GM12864 (cell line): ENCODE measurements at regions not wholly inside any gene's neighbourhood (a gene's known extent, or its start where the extent isn't known, plus 50 kb on each side); places are given as distances from the start of the nearest gene placed in this dataset.
"Not testable (repeated sequence)": the region's sequence is repeated elsewhere in the genome, so short reads cannot be mapped to it uniquely, and the experiment has no call there.

Source experiments
- DNase-seq: peaks from one replicate; pipeline ENCODE4 v3.0.0-alpha.2; 2011; ENCODE audit warnings: low read depth
- H3K4me3 ChIP-seq: 2 replicates; pipeline ENCODE4 v1.5.1; 2011; ENCODE audit warnings: mild to moderate bottlenecking, low read depth, low read length, control low read depth
- TF ChIP-seq, protein P1 (sequence below): IDR thresholded peaks from 2 replicates; pipeline ENCODE4 v1.5.1; 2011; ENCODE audit warnings: low read depth, mild to moderate bottlenecking, moderate library complexity, low read length, control low read depth, inconsistent platforms; ENCODE audit errors: missing control alignments

DNA sequence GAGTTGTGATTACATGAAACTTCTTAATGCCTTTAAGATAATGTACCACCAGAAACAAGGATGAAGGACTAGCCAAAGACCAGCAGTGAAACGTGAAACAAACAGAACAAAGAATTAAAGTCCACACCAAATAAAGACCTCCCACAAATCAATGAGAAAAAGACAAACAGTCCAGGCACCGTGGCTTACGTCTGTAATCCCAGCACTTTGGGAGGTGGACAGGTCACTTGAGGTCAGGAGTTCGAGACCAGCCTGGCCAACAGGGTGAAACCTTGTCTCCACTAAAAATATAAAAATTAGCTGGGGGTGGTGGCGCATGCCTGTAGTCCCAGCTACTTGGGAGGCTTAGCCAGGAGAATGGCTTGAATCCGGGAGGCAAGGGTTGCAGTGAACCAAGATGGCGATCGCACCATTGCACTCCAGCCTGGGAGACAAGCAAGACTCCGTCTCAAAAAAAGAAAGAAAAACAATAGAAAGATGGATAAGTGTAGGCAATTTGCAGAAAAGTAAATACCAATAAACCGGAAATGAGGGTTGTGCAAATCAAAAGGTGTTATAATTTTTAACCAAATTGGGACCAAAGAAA is 167.8 kb upstream of the GRK3 start:
- H3K4me3 ChIP-seq = no peak overlapping the region
- TF ChIP-seq, protein P1, sequence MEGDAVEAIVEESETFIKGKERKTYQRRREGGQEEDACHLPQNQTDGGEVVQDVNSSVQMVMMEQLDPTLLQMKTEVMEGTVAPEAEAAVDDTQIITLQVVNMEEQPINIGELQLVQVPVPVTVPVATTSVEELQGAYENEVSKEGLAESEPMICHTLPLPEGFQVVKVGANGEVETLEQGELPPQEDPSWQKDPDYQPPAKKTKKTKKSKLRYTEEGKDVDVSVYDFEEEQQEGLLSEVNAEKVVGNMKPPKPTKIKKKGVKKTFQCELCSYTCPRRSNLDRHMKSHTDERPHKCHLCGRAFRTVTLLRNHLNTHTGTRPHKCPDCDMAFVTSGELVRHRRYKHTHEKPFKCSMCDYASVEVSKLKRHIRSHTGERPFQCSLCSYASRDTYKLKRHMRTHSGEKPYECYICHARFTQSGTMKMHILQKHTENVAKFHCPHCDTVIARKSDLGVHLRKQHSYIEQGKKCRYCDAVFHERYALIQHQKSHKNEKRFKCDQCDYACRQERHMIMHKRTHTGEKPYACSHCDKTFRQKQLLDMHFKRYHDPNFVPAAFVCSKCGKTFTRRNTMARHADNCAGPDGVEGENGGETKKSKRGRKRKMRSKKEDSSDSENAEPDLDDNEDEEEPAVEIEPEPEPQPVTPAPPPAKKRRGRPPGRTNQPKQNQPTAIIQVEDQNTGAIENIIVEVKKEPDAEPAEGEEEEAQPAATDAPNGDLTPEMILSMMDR = no peak
- DNase-seq = no peak

- TF ChIP-seq, protein P1 = no peak
- H3K4me3 ChIP-seq = no peak overlapping the region
- DNase-seq = no peak
Observed at GRCh38 chr22:25397616-25398015, 166.9 kb upstream of the GRK3 start.

DNA sequence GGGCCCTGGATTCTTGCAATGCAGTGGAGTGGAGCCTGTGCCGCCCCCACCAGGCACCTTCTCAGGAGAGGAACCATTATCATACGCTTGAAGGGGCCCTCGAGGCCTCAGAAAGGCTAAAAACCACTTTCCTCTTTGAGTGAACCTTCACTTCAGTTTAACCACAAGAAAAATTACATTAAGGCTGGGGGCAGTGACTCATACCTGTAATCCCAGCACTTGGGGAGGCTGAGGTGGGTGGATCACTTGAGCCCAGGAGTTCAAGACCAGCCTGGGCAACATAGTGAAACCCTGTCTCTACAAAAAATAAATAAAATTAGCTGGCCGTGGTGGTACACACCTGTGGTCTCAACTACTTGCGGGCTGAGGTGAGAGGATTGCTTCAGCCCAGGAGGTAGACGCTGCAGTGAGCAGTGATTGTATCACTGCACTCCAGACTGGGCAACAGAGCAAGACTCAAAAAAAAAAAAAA is 165.8 kb upstream of the GRK3 start:
- peak; percentile 73 for DNase-seq
- not testable (repeated sequence) for H3K4me3 ChIP-seq

- no peak for DNase-seq
- TF ChIP-seq, protein P1 = no peak
- H3K4me3 ChIP-seq = no peak overlapping the region
Observed at GRCh38 chr22:25399649-25400151, 164.8 kb upstream of the GRK3 start.

DNA sequence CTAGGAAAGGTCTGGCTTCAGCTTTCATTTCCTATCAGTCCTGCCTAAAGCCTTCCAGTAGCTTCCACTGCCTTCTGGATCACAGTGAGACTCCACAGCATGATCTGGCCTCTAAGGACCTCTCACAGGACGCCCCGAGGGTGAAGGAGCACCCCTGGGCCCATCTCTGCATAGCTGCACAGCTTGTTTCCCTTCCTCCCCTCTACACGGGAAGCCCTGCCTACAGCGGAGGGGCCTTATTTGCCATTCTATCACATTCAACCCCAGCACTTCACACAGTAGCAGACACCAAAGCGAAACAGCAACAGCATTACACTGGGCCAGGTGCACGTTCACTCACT is 162.3 kb upstream of the GRK3 start:
- DNase-seq = no peak
- no peak overlapping the region for H3K4me3 ChIP-seq
- TF ChIP-seq, protein P1 = no peak

- TF ChIP-seq, protein P1 = no peak
- no peak overlapping the region for H3K4me3 ChIP-seq
- DNase-seq = no peak
Observed at GRCh38 chr22:25402501-25403283, 161.8 kb upstream of the GRK3 start.

DNA sequence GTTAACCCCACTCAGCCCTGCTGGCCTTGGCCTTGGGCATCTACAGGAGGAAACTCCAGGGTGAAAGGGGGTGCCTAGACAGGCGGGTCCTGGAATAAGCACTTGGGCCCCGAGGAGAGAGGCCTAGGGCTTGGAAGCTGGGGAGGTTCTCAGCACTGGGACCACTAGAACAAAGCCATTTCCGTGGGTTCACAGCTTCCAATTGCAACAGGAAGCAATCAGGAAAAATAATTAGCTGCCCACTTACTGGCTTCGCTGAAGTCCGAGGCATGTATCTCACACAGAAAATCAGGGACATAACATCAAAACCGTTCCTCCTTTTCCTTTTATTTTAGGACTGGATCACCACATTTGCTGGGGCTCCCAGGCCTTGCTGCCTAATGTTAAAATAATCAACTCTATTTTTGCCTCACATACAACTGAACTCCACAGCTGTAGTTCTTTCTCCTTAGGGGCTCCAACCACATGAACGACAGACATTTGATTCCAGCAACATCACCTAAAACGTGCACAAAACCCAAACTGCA is 161.1 kb upstream of the GRK3 start:
- no peak for DNase-seq
- TF ChIP-seq, protein P1 = no peak
- peak overlapping the region; percentile 73 for H3K4me3 ChIP-seq
